ENCODE measurements at regions not wholly inside any gene's neighbourhood (a gene's known extent, or its start where the extent isn't known, plus 50 kb on each side); places are given as distances from the start of the nearest gene placed in this dataset.
"Not testable (repeated sequence)": the region's sequence is repeated elsewhere in the genome, so short reads cannot be mapped to it uniquely, and the experiment has no call there.

DNA sequence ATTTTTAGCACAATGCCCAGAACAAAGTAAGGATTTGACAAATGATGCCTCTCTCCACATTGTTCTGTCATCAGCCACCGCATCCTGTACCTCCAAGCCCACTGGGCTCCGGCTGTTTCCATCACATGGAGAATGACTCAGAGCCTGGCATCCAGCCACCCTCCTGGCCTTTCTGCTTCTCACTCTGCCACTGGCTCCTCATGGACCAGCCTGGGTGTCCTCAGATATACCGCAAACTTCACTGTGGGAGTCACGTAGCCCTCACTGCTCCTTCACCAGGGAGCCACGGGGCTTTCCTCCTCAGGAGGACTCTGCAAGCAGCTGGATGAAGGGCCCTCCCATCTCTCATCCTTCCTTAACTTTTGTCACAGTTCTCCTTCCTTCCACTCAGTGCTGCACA, 943.0 kb downstream of the TUBA3C start:
- not testable (repeated sequence) for DNase-seq

DNA sequence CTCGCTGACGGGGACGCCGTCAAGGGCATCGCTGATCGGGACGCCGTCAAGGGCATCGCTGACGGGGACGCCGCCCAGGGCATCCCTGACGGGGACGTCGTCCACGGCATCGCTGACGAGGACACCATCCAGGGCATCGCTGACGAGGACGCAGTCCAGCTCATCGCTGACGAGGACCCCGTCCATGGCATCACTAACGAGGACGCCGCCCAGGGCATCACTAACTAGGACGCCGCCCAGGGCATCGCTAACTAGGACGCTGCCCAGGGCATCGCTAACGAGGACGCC, 945.2 kb downstream of the TUBA3C start:
- DNase-seq = no peak

DNA sequence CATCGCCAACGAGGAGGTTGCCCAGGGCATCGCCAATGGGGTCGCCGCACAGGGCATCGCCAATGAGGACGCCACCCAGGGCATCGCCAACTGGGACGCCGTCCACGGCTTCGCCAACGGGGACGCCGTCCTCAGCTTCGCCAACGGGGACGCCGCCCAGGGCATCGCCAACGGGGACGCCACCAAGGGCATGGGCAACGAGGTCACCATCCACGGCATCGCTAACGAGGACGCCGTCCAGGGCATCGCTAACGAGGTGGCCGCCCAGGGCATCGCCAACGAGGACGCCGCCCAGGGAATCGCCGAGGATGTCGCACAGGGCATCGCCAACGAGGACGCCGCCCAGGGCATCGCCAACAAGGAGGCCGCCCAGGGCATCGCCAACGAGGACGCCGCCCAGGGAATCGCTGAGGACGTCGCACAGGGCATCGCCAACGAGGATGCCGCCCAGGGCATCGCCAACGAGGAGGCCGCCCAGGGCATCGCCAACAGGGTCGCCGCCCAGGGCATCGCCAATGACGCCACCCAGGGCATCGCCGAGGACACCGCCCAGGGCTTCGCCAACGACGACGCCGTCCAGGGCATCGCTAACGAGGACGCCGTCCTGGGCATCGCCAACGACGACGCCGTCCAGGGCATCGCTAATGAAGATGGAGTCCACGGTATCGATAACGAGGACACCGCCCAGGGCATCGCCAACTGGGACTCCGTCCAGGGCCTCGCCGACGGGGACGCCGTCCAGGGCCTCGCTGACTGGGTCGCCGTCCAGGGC, 945.7 kb downstream of the TUBA3C start:
- DNase-seq = no peak

DNA sequence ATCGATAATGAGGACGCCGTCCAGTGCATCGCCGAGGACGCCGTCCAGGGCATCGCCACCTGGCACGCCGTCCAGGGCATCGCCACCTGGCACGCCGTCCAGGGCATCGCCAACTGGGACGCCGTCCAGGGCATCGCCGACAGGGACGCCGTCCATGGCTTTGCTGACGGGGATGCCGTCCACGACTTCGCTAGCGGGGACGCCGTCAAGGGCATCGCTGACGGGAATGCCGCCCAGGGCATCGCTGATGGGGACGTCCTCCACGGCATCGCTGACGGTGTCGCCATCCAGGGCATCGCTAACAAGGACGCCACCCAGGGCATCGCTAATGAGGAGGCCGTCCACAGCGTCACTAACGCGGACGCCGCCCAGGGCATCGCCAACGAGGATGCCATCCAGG, 946.5 kb downstream of the TUBA3C start:
- DNase-seq = no peak

GRCh38 chr13:18234451-18234850, 947.2 kb downstream of the TUBA3C start:
- DNase-seq = not testable (repeated sequence)

- DNase-seq = no peak
Measured at GRCh38 chr13:18233783-18234299, 947.8 kb downstream of the TUBA3C start.

DNA sequence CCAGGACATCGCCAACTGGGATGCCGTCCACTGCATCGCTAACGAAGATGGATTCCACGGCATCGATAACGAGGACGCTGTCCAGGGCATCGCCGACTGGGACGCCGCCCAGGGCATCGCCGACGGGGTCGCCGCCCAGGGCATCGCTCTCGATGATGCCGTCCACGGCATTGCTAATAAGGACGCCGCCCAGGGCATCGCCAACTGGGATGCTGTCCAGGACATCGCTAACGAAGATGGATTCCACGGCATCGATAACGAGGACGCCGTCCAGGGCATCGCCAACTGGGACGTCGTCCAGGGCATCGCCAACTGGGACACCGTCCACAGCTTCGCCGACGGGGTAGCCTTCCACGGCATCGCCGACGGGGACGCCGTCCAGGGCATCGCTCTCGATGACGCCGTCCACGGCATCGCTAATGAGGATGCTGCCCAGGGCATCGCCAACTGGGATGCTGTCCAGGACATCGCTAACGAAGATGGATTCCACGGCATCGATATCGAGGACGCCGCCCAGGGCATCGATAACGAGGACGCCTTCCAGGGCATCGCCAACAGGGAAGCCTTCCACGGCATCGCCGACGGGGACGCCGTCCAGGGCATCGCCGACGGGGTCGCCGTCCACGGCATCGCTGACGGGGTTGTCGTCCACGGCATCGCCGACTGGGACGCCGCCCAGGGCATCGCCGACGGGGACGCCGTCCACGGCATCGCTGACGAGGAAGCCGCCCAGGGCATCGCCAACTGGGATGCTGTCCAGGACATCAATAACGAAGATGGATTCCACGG, 948.4 kb downstream of the TUBA3C start:
- no peak for DNase-seq

GRCh38 chr13:18232298-18232993, 949.2 kb downstream of the TUBA3C start:
- no peak for DNase-seq

DNA sequence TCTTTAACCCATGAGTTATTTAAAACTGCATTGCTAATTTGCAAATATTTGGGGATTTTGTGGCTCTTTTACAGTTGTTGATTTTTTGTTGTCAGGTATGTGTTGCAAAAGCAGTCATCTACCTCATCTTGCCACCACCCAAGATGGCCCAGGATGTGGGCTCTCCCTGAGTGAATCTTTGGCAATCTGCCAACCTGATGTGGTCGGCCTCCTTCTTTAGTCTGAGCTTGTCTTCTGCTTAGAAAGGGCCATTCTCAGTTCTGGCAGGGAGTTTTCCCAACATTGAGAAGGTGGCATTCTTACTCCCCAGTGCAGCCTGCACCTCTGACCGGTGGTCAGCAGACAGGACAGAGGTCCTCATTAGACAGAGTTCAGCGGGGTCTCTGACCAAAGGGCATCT, 957.2 kb downstream of the TUBA3C start:
- peak; percentile 47 for DNase-seq

DNA sequence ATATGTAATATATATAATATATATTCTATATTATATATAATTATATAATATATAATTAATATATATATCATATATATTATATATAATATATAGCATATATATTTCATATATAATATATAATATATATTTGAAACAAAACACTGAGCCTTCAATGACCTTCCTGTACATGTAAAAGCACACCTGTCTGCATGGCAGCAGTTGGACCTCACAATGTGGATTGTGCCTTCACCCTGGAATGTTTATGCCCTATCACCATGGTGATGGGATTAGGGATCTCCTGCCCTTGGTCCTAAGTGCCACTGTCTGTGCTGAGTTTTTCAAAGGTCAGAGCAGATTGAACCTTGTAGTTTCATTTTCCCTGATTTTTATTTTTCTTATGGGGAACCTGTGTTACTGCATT, 966.9 kb downstream of the TUBA3C start:
- DNase-seq = not testable (repeated sequence)

- not testable (repeated sequence) for DNase-seq
Measured at GRCh38 chr13:18213511-18213910, 968.1 kb downstream of the TUBA3C start.

DNA sequence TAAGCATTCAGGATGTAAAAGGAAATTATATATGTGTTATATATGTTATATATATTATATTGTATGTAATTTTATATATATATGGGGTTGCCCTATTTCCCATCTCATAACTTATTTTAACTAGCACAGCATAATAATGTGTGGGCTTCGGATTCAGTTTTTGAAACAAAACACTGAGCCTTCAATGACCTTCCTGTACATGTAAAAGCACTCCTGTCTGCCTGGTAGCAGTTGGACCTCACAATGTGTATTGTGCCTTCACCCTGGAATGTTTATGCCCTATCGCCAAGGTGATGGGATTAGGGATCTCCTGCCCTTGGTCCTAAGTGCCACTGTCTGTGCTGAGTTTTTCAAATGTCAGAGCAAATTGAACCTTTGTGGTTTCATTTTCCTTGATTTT, 968.8 kb downstream of the TUBA3C start:
- no peak for DNase-seq

DNA sequence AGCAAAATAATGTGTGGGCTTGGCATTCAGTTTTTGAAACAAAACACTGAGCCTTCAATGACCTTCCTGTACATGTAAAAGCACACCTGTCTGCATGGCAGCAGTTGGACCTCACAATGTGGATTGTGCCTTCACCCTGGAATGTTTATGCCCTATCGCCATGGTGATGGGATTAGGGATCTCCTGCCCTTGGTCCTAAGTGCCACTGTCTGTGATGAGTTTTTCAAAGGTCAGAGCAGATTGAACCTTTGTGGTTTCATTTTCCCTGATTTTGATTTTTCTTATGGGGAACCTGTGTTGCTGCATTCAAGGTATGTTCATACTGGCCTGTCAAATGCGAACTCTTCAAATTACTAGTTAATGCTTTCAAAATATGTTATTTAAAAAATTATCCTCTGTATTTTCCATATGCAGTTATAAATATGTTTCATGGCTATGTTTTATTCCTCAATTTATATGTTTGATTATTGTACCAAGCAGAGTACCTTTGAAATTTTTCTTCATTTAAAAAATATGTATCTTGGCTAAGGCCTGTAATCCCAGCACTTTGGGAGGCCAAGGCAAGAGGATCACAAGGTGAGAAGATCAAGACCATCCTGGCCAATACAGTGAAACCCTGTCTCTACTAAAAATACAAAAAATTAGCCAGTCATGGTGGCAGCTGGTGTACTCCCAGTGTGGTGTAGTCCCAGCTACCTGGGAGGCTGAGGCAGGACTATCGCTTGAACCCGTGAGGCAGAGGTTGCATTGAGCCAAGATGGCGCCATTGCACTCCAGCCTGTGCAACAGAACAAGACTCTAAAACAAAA, 969.7 kb downstream of the TUBA3C start:
- DNase-seq = not testable (repeated sequence)

DNA sequence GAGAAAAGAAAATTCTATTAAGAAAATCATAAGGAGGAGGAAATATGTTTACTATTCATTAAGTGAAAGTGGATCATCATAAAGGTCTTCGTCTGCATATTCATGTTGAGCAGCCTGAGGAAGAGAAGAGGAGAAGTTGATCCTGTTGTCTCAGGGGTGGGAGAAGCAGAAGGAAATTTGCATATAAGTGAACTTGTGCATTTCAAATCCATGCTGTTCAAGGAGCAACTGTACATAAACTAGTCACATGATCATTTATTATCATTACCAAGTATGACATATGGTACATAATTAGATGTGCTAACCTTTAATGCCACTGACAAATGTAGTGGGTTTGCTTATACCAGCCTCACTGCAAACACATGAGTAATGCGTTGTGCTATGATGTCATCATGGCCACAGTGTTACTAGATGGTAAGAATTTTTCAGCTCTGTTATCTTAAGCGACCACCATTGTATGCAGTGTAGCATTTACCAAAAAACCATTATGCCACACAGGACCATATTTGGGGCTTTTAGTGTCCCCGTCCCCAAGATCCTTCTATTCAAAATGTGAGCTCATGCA, 976.9 kb downstream of the TUBA3C start:
- not testable (repeated sequence) for DNase-seq

GRCh38 chr13:18195365-18195678, 986.3 kb downstream of the TUBA3C start:
- not testable (repeated sequence) for DNase-seq

- DNase-seq = not testable (repeated sequence)
Measured at GRCh38 chr13:18194631-18195364, 986.8 kb downstream of the TUBA3C start.

DNA sequence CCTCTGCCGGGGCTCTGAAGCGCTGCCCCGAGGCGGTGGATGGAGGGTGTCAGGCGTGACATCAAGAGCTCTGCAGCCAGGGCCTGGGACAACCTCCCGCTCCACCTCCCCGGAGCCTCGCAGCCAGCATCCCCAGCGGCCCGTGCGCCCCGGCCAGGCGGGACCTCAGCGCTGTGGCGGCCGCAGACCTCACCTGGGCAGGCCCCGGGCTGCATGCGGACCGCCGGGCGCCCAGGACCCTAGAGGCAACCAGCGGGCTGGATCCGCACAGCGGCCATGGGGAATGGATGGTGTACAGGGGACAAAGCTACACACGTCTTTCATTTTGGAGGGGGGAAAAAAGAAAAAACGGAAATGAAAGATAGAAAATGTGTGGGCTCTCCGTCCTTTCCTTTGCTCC, 987.5 kb downstream of the TUBA3C start:
- not testable (repeated sequence) for DNase-seq

All from CD4-positive, alpha-beta T cell treated with Interleukin-17A for 1 hour (primary cell).